Stomach (tissue), 4 donors: ENCODE measurements at regions not wholly inside any gene's neighbourhood (a gene's known extent, or its start where the extent isn't known, plus 50 kb on each side); places are given as distances from the start of the nearest gene placed in this dataset.

Source experiments
- CTCF ChIP-seq, 7 experiments: fragments of 450-650 bp in 4 of 7; fragments of 200-600 bp in 3 of 7; sonication (generic) in 3 of 7; IDR thresholded peaks; one replicate each; pipeline ENCODE4 v1.5.1; 2016 to 2019; ENCODE audit warnings: antibody characterized with exemption in 7 of 7, control low read depth in 2 of 7, mild to moderate bottlenecking in 1 of 7
- EP300 ChIP-seq: sonication (generic); formaldehyde crosslinking; IDR thresholded peaks from one replicate; pipeline ENCODE4 v1.6.1; 2017; ENCODE audit warnings: antibody characterized with exemption
- POLR2A ChIP-seq, 4 donors: fragments of 450-650 bp; IDR thresholded peaks; one replicate each; pipeline ENCODE4 v1.6.1; 2016; ENCODE audit warnings: antibody characterized with exemption in 4 of 4, control low read depth in 2 of 4, mild to moderate bottlenecking in 1 of 4, moderate library complexity in 1 of 4
- POLR2AphosphoS5 ChIP-seq, 3 donors: sonication (generic); formaldehyde crosslinking; IDR thresholded peaks; one replicate each; pipeline ENCODE4 v1.6.1; 2016; ENCODE audit warnings: antibody characterized with exemption in 3 of 3

DNA sequence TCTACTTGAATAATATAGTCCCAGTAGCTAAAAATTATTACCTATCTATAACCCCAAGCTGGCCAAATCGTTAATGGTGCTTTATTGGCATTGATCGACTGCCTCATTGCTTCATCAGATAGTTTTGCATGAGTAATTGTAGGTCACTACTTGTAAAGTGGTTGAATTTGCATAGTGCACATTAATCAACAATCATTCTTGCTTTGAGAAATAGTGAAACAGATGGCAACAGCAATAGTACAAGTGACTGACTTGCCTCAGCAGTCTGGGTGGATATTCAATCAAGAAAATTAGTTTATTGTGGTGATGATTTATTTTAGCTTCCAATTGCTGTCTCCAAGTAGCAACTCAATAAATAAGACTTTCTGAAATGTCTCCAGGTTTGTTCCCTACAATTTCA lies 117.8 kb upstream of the NRXN1 start:
- no peak for TF ChIP-seq POLR2A (IDR thresholded peaks at IDR 0.05)
- TF ChIP-seq CTCF (IDR thresholded peaks at IDR 0.05): no peak
- TF ChIP-seq POLR2AphosphoS5 (IDR thresholded peaks at IDR 0.05): no peak
- no peak for TF ChIP-seq EP300
